HG02981 (cell line): ENCODE measurements at regions not wholly inside any gene's neighbourhood (a gene's known extent, or its start where the extent isn't known, plus 50 kb on each side); places are given as distances from the start of the nearest gene placed in this dataset.
A peak's percentile ranks its signal among the peaks of the same experiment; 100 is the strongest.

Experiments
- ATAC-seq: cut with Tn5 transposase; IDR thresholded peaks from one replicate; pipeline ENCODE4 v1.9.1; 2021; ENCODE audit warnings: mild to moderate bottlenecking, moderate library complexity; ENCODE audit not compliant: unreplicated experiment

DNA sequence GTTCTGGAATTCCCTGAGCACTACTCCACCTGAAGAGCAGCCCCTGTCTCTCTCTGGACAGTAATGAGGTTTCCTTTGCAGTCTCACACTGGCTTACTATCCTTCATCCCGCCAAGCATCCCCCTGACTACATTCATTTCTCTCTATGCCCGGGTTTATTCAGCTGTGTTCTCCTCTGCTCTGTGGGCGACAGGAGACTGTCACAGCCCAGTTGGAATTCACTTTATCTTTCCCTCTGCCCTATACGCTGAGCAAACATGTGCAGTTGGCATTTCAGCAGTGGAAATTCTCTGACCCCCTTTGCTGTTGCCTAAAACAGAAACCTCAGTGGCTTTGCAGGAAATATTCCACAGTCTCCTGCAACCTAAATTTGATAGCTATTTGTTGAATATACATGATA is 83.5 kb upstream of the MAX start:
- ATAC-seq = no peak

- no peak for ATAC-seq
Observed at GRCh38 chr14:65186951-65187350, 84.6 kb upstream of the MAX start.

GRCh38 chr14:65187421-65188049 is 85.2 kb upstream of the MAX start:
- ATAC-seq = no peak

- ATAC-seq = no peak
Observed at GRCh38 chr14:65190312-65190711, 88.0 kb upstream of the MAX start.

DNA sequence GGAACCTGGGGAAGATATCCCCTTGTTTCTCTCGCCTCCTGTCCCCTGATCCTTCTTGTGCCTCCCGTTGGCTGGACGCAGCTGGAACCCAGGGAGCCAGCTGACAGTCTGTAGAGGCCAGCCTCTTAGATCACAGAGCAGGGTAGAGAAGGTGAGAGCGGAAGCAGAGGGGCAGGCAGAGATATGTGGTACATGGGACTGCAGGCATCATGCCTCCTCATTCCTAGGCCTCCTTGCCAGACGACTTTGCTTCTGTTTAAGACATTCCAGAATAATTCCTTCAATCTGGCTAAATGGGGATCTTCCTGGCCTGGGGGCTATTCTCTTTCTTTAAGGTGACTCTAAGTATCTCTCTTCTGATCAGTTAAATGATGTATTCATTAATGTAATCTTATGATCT is 89.4 kb upstream of the MAX start:
- no peak for ATAC-seq

- no peak for ATAC-seq
Observed at GRCh38 chr14:65192686-65193085, 90.4 kb upstream of the MAX start.

- no peak for ATAC-seq
Observed at GRCh38 chr14:65193916-65194590, 91.7 kb upstream of the MAX start.

DNA sequence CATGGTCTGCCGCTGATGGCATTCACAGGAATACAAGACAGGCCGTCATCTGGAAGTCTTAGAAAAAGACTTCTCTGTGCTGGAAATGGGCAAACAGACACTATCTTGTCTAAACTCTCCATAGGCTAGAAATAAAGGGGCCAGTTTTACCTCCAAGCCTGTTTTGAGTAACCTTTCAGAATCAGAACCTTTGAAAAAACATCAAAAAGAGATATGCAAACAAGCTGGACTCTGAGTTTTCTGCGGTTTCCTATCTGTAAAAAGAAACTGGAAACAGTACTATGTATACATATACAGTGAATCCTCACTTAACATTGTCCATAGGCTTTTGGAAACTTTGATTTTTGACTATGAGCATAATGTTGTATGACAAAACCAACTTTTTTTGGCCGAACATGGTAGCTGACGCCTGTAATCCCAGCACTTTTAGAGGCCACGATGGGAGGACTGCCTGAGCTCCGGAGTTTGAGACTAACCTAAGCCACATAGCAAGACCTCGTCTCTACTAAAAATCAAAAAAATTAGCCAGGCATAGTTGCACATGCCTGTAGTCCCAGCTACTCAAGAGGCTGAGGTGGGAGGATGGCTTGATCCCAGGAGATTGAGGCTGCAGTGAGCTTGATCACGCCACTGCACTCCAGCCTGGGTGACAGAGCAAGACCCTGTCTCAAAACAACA is 92.9 kb upstream of the MAX start:
- peak; percentile 88 for ATAC-seq

- no peak for ATAC-seq
Observed at GRCh38 chr14:65198346-65198745, 96.0 kb upstream of the MAX start.

DNA sequence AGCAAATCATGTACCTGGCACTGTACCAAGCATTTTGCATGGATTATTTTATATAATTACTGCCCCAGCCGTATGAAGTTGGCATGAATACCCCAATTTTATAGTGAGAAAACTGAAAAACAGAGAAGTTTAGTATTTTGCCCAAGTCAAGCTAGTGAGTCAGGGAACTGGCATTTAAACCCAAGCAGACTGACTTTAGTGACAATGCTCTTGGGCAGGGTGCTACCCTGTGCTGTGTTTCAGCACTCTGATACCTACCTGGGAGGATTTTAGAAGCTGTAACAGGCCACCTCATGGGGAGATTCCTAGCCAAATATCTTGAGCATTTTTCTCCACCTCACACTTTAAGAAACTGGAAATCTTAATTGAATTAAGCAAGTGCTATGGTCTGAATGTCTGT is 98.1 kb upstream of the MAX start:
- no peak for ATAC-seq

GRCh38 chr14:65203574-65203973 is 101.3 kb upstream of the MAX start:
- no peak for ATAC-seq

GRCh38 chr14:65204056-65204455 is 101.7 kb upstream of the MAX start:
- ATAC-seq = no peak

DNA sequence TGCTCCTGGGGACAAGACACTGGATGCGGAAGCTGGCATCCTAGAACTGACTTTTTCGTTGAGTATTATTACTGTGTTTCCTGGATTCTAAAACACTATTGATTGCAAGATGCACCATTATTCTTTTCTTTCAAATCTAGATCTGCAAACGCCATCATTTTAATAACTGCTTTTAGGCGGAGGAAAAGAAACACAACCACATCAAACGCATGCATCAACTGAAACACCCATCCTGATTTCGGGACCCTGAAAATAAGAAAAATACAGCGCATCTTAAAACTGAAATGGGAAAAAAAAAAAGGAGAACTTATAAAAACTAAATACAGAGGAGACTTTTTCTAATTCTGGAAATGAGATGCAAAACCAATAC is 103.7 kb upstream of the MAX start:
- no peak for ATAC-seq

DNA sequence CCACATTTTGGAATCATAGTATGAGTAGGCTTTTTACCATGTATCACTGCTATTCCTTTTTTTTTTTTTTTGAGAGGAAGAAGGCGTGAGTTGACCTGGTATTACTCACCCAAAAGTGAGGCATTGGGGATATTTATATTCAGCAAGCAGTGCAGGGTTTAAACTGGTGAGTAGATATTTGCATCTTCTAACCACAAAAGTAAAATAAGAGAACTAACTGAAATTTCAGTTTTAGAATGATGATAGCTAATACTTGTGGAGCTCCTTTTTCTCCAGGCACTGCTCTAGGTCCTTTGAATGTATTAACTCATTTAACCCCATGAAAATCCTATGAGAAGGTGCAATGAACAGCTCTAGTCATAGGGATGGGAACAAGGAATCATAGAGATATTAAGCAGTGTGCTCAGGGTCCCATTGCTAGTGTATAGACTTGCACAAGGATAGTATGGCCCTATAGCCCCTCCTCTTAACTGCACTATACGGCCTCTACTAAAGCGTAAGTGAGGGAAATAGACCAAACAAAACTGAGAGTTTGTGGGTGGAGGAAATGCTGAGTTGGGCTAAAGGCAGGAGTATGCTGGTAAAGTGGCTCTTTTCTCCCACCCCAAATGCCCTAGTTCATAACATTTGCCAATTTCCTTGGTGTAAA is 104.3 kb upstream of the MAX start:
- ATAC-seq = peak; percentile 58

- no peak for ATAC-seq
Observed at GRCh38 chr14:65208548-65208947, 106.2 kb upstream of the MAX start.

GRCh38 chr14:65210118-65210821 is 108.0 kb upstream of the MAX start:
- ATAC-seq = no peak

GRCh38 chr14:65210822-65211182 is 108.5 kb upstream of the MAX start:
- ATAC-seq = no peak

DNA sequence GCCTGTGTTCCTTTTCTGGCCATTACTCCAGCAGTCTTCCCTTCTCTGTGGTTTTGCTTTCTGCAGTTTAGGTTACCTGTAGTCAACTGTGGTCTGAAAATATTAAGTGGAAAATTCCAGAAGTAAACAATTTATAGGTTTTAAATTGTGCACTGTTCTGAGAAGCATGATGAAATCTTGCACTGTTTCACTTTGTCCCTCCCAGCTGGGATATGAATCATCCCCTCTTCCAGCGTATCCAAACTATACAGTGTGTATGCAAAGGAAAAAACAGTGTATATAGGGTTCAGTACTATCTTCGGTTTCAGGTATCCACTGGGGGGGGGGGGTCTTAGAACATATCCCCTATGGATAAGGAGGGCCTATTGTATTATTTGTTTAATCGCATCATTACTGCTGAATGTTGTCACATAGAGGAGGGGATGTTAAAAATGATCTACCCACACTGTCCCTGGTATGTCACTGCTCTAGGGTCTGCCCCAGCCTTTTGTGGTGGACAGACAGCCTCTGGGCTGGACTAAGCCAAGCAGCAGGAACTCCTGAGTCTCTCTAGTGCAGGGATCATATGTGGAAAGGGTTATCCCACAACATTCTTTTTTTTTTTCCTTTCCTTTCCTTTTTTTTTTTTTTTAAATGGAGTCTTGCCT is 109.1 kb upstream of the MAX start:
- no peak for ATAC-seq

GRCh38 chr14:65213316-65213715 is 111.0 kb upstream of the MAX start:
- ATAC-seq = no peak

DNA sequence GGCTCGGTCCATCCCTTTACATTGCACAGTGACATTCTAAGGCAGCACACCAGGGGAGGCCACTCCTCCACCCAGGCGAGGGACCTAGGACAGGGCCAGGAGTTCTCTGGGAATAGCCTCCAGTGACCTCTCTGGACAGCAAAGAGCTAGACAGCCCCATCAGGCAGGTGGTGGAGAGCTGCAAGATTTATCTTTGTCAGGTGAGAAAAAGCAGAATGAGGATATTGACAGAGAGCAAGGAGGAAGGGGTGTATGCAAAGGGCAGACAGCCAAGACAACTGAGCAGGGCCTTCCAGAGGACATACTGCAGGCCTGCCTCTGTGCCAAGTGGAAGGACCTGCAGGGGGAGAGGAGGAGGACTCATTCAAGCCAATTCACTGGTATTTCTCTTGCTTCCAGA is 112.4 kb upstream of the MAX start:
- ATAC-seq = no peak

- ATAC-seq = no peak
Observed at GRCh38 chr14:65219353-65219752, 117.0 kb upstream of the MAX start.
